ENCODE measurements at regions not wholly inside any gene's neighbourhood (a gene's known extent, or its start where the extent isn't known, plus 50 kb on each side); places are given as distances from the start of the nearest gene placed in this dataset.

DNA sequence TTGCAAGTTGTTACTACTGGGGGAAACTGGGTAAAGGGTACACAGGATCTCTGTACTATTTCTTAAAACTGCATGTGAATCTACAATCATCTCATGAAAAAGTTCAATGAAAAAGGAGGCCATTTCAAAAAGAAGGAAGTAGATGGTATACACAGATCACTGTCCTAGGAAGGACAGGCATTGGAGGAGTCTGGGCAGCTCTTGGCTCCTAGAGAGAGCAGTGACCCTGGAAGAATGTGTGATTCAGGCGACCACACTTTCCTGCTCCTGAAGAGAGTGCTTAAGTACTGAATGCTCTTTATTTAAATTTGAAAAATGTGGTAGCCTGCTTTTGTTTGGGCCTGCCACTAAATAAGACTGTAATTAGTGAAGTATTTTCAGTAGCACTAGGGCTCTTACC lies 318.1 kb upstream of the CASK start:
- no peak for TF ChIP-seq EGR1 (IDR thresholded peaks at IDR 0.05; ENCODE audit: low read depth)
- TF ChIP-seq, protein P1, sequence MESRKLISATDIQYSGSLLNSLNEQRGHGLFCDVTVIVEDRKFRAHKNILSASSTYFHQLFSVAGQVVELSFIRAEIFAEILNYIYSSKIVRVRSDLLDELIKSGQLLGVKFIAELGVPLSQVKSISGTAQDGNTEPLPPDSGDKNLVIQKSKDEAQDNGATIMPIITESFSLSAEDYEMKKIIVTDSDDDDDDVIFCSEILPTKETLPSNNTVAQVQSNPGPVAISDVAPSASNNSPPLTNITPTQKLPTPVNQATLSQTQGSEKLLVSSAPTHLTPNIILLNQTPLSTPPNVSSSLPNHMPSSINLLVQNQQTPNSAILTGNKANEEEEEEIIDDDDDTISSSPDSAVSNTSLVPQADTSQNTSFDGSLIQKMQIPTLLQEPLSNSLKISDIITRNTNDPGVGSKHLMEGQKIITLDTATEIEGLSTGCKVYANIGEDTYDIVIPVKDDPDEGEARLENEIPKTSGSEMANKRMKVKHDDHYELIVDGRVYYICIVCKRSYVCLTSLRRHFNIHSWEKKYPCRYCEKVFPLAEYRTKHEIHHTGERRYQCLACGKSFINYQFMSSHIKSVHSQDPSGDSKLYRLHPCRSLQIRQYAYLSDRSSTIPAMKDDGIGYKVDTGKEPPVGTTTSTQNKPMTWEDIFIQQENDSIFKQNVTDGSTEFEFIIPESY (IDR thresholded peaks at IDR 0.05; ENCODE audit: extremely low read depth, insufficient replicate concordance, low read length), result no peak
- TF ChIP-seq ZFX (IDR thresholded peaks at IDR 0.05), result no peak
- TF ChIP-seq CBX3 (IDR thresholded peaks at IDR 0.05; ENCODE audit: low read depth), result no peak
- TF ChIP-seq ZNF274 (IDR thresholded peaks at IDR 0.05; ENCODE audit: low read depth, low read length), result no peak
- TF ChIP-seq EZH2 (IDR thresholded peaks at IDR 0.05), result no peak
- TF ChIP-seq SP1 (IDR thresholded peaks at IDR 0.05; ENCODE audit: low read depth), result no peak
- TF ChIP-seq FOSL1 (IDR thresholded peaks at IDR 0.05; ENCODE audit: low read depth), result no peak
- no peak for TF ChIP-seq TCF7L2 (IDR thresholded peaks at IDR 0.05; ENCODE audit: borderline replicate concordance, extremely low read depth, insufficient read depth, insufficient read length)
- no peak for TF ChIP-seq CEBPB (IDR thresholded peaks at IDR 0.05; ENCODE audit: low read depth)
- TF ChIP-seq, protein P2, sequence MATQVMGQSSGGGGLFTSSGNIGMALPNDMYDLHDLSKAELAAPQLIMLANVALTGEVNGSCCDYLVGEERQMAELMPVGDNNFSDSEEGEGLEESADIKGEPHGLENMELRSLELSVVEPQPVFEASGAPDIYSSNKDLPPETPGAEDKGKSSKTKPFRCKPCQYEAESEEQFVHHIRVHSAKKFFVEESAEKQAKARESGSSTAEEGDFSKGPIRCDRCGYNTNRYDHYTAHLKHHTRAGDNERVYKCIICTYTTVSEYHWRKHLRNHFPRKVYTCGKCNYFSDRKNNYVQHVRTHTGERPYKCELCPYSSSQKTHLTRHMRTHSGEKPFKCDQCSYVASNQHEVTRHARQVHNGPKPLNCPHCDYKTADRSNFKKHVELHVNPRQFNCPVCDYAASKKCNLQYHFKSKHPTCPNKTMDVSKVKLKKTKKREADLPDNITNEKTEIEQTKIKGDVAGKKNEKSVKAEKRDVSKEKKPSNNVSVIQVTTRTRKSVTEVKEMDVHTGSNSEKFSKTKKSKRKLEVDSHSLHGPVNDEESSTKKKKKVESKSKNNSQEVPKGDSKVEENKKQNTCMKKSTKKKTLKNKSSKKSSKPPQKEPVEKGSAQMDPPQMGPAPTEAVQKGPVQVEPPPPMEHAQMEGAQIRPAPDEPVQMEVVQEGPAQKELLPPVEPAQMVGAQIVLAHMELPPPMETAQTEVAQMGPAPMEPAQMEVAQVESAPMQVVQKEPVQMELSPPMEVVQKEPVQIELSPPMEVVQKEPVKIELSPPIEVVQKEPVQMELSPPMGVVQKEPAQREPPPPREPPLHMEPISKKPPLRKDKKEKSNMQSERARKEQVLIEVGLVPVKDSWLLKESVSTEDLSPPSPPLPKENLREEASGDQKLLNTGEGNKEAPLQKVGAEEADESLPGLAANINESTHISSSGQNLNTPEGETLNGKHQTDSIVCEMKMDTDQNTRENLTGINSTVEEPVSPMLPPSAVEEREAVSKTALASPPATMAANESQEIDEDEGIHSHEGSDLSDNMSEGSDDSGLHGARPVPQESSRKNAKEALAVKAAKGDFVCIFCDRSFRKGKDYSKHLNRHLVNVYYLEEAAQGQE (IDR thresholded peaks at IDR 0.05; ENCODE audit: low read depth), result no peak
- no peak for TF ChIP-seq POLR2AphosphoS5 (IDR thresholded peaks at IDR 0.05; ENCODE audit: low read depth, low read length)
- TF ChIP-seq ELF1 (IDR thresholded peaks at IDR 0.05; ENCODE audit: borderline replicate concordance, low read depth), result no peak
- TF ChIP-seq RAD21 (IDR thresholded peaks at IDR 0.05; ENCODE audit: low read depth), result no peak
- no peak for TF ChIP-seq YY1 (IDR thresholded peaks at IDR 0.05; ENCODE audit: extremely low read depth, insufficient replicate concordance, low read depth, low read length)
- no peak overlapping the region for H3K4me2 ChIP-seq (ENCODE audit: low read length)
- no peaks in the 10 kb centered on the region for H3K27me3 ChIP-seq (ENCODE audit: insufficient read depth, low read length)
- POLR2A ChIA-PET, result no interaction called here
- no peak overlapping the region for H3K4me3 ChIP-seq (replicated peaks in 1 of 2; ENCODE audit: low read depth in 1 of 2, low read length in 2 of 2)
- intact Hi-C loops (cut with micrococcal nuclease), result no loop called here
- DNase-seq (ENCODE audit: low read depth, low spot score) (no peak), ATAC-seq (no peak)
- no peaks in the 10 kb centered on the region for H3K79me2 ChIP-seq (ENCODE audit: insufficient read depth, low read length)
- CTCF ChIA-PET, result no interaction called here
- RAD21 ChIA-PET (ENCODE audit: low non-redundant PET in 1 of 2, low total read pairs in 2 of 2, uncharacterized antibody in 2 of 2, unreplicated experiment in 2 of 2), result no interaction called here
- H2AFZ ChIP-seq (ENCODE audit: low read depth, low read length, poor library complexity, severe bottlenecking), result no peak overlapping the region
- no peaks in the 10 kb centered on the region for H4K20me1 ChIP-seq (ENCODE audit: insufficient read depth)
- H3K27ac ChIP-seq (ENCODE audit: low read depth, low read length), result no peak overlapping the region
- no peak overlapping the region for H3K9ac ChIP-seq (ENCODE audit: low read length)
- no peaks in the 10 kb centered on the region for H3K36me3 ChIP-seq (ENCODE audit: control insufficient read depth in 1 of 2, insufficient read depth in 2 of 2, low read length in 2 of 2)
- no peaks in the 10 kb centered on the region for H3K9me2 ChIP-seq (ENCODE audit: insufficient read depth)
- H3K9me3 ChIP-seq (ENCODE audit: control insufficient read depth in 1 of 2, insufficient read depth in 1 of 2, low read depth in 1 of 2, low read length in 2 of 2), result no peaks in the 10 kb centered on the region
- no TSS peak for BruUV-seq (replicated peaks)
- H3K4me1 ChIP-seq (ENCODE audit: control insufficient read depth in 1 of 2, insufficient read depth in 2 of 2, low read length in 2 of 2), result no peaks in the 10 kb centered on the region

Data from HCT116 (cell line).